Fibroblast of pulmonary artery (primary cell): ENCODE measurements at regions not wholly inside any gene's neighbourhood (a gene's known extent, or its start where the extent isn't known, plus 50 kb on each side); places are given as distances from the start of the nearest gene placed in this dataset.

Experiments used
- DNase-seq: peaks from one replicate; pipeline ENCODE4 v3.0.0-alpha.2; 2010; ENCODE audit warnings: low read depth
- H3K4me3 ChIP-seq: replicated peaks from 2 replicates; pipeline ENCODE4 v1.5.1; 2011; ENCODE audit warnings: low read depth, mild to moderate bottlenecking, control low read depth, low read length, moderate library complexity
- CTCF ChIP-seq: IDR thresholded peaks from 2 replicates; pipeline ENCODE4 v1.5.1; 2011; ENCODE audit warnings: mild to moderate bottlenecking, control low read depth, low read length, inconsistent platforms; ENCODE audit errors: missing control alignments

- DNase-seq, result no peak
- no peak for TF ChIP-seq CTCF
- H3K4me3 ChIP-seq, result no peak overlapping the region
These were observed 498.0 kb upstream of the ZMIZ1 start for GRCh38 chr10:78570633-78571235.

GRCh38 chr10:78571286-78571685 is 497.5 kb upstream of the ZMIZ1 start:
- no peak for DNase-seq
- H3K4me3 ChIP-seq, result no peak overlapping the region
- TF ChIP-seq CTCF, result no peak

- TF ChIP-seq CTCF, result no peak
- H3K4me3 ChIP-seq, result no peak overlapping the region
- no peak for DNase-seq
These were observed 496.9 kb upstream of the ZMIZ1 start for GRCh38 chr10:78571891-78572290.

GRCh38 chr10:78572565-78572964 is 496.2 kb upstream of the ZMIZ1 start:
- DNase-seq, result no peak
- no peak overlapping the region for H3K4me3 ChIP-seq

GRCh38 chr10:78574547-78574946 is 494.2 kb upstream of the ZMIZ1 start:
- no peak for TF ChIP-seq CTCF
- no peak for DNase-seq
- no peak overlapping the region for H3K4me3 ChIP-seq

More at GRCh38 chr10:78572565-78572964, 496.2 kb upstream of the ZMIZ1 start:
- TF ChIP-seq CTCF, result no peak

- no peak for TF ChIP-seq CTCF
- DNase-seq, result no peak
These were observed 493.4 kb upstream of the ZMIZ1 start for GRCh38 chr10:78575400-78575799.

GRCh38 chr10:78576276-78576675 is 492.5 kb upstream of the ZMIZ1 start:
- TF ChIP-seq CTCF, result no peak
- H3K4me3 ChIP-seq, result no peak overlapping the region
- DNase-seq, result no peak

More at GRCh38 chr10:78575400-78575799, 493.4 kb upstream of the ZMIZ1 start:
- H3K4me3 ChIP-seq, result no peak overlapping the region
